HG03571 (cell line): ENCODE measurements at regions not wholly inside any gene's neighbourhood (a gene's known extent, or its start where the extent isn't known, plus 50 kb on each side); places are given as distances from the start of the nearest gene placed in this dataset.
A peak's percentile ranks its signal among the peaks of the same experiment; 100 is the strongest.

Source experiments
- ATAC-seq: cut with Tn5 transposase; IDR thresholded peaks from one replicate; pipeline ENCODE4 v1.9.1; 2021; ENCODE audit not compliant: unreplicated experiment

DNA sequence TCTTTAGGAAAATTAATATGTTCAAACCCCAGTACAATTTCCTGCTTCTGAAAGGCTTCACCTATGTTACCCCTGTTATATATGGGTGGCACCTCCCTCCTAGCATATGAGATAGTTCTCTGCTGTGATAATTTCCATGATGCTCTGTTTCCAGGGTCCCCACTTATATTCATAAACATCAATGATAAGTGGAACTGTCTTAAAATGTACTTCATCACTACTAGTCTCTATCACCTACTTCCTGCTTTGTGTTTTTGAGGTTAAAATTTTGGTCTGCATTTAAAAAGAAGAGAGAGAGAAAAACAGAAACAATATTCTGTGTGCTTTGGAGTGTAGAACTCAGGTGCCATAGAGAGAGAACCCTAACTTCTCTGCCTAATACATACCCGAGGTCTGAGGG lies 234.7 kb downstream of the HTR1A start:
- ATAC-seq, result no peak

DNA sequence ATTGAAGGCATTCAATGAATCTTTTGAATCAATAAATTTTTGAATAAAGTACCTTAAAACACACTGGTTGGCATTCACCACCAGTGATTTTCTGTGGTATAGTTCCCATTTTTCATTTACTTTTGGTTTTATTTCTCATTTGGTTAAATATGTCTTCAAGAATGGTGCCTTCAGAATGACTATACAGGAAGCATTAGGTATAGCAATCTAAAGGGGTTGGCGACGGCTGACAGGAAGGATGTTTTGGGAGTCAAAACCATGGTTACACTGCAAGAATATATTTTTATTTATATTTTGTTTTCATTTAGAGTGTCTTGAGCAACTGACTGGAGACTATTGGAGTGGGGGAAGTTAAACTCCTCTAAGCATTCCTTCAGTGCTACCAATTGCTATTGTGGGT lies 235.7 kb downstream of the HTR1A start:
- peak; percentile 83 for ATAC-seq

DNA sequence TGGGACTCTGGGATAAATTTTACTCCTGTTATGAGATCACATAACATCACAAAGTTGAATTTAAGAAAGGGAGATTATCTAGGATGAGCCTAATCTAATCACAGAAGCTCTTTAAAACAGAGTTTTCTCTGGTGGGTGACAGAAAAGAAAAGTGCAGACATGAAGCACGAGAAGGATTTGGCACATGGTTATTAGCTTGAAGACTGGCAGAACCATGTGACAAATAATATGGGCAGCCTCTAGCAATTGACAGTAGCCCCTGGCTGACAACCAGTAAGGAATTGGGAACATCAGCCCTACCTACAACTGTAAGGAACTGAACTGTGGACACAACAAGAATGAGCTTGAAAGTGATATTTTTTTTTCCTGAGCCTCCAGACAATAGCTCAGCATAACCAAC lies 243.1 kb downstream of the HTR1A start:
- ATAC-seq, result no peak

DNA sequence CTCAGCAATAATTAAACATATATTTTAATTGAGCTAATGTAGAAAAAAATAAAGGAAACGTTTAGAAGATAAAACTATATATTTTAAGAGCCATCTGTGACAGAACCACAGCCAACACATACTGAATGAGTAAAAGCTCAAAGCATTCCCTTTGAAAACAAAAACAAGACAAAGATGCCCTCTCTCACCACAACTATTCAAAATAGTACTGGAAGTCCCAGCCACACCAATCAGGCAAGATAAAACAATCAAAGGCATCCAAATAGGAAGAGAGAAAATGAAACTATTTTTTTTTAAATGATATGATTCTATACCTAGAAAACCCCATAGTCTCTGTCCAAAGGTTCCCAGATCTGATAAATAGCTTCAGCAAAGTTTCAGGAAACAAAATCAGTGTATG lies 262.0 kb downstream of the HTR1A start:
- no peak for ATAC-seq

DNA sequence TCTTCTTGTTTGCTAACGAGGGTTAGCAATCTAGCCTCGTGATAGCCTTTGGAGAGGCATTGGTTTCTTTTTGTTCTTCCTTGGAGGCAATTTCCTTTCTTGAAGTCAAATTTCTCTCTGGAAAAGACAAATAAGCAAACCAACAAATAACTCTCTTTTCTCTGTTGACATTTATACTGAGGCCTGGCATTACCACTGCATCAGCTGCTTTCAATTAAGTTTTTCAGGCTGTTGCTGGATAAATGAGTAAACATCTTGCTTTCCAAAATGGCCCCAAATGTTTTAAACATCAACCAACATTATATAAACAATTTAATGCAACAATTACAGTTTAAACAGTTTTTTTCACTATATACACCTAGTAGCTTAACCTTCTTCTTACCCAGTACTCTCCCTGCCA lies 264.4 kb downstream of the HTR1A start:
- no peak for ATAC-seq

DNA sequence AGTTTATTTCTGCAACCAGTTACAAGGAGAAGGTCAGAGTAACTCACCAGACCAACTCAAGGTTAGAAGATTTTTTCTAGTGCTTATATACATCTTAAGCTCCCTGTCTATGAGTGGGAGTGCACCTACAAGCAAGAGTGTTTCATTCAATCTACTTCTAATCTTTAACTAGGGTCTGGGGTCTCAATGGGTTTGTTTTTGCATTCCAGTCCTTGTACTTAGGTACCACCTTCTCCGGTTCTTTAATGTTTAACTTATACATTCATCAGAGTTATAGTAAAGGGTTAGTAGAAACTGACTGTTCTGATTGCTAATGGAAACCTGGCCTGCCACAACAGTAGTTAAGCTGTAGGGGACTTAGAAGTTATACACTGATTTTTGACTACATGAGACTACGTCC lies 271.7 kb downstream of the HTR1A start:
- ATAC-seq, result no peak

DNA sequence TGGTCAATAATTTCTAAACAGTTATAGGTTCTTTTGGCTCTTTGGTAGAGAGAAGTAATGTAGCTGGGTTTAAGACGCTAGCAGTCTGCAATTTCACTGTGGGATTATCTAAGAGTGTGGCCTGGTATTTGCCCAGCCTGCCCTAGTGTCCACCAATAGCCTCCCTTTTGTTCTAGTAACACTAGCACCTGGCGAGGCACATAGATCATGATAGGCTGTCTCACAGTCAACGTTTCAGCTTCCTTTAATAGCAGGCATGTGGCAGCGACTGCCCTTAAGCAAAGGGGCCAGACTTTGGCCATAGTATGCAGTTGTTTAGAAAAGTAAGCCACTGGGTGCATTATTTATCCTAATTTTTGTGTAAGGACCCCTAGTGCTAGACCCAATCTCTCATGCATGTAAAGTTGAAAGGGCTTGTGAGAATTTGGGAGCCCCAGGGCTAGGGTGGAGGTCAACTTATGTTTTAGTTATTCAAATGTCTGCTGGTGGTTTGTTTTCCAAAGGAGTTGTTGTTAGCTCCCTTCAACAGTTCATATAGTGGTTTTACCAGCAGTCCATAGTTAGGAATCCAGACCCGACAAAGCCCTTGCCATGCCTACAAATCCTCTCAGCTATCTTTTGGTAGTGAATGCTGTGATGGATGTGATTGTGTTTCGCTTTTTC lies 274.3 kb downstream of the HTR1A start:
- ATAC-seq, result no peak

DNA sequence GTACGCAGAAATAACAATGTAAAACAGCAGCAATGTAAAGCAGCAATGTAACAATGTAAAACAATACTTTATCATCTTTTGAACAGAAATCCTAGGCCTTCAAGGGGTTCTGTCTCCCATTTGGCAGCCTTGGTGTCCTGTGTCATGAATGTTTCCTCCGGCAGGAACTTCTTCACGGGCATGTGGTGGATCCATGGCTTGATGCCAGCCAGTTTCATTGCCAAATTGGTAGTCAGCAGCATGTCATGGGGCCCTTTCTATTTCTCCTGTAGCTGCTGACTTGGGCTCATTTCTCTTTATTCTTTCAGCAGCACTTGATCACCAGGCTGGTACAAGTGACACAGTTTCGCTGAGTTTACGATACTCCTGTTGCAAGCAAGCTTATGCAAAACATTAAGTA lies 275.3 kb downstream of the HTR1A start:
- no peak for ATAC-seq

DNA sequence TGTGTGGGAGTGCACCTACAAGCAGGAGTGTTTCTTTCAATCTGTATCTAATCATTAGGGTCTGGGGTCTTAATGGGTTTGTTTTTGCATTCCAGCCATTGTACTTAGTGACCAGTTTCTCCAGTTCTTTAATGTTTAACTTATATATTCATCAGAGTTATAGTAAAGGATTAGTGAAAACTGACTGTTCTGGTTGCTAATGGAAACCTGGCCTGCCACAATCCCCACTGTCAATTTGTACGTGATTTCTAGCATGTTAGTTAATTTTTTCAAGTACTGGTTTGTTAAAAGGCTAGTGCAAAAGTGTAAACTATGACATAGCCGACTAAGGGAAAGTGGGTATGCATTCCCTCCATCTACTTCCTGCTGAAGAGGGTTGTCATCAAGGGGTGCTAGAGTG lies 276.1 kb downstream of the HTR1A start:
- no peak for ATAC-seq

DNA sequence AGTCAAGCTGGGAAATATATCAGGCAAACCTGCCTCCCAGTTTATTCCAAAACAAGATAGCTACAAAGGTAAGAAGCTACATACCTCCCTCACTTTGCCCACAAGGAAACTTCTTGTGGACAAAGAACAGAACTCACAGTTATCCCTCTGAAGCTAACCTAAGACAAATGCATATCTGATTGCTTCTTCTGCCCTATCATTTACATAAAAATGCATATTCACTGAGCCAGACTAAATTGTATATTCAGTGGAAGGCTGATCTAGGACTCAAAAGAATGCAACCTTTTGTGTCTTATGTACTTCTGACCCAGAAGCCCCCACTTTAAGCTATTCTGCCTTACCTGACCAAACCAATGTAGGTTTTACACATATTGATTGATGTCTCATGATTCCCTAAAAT lies 276.8 kb downstream of the HTR1A start:
- ATAC-seq, result no peak

DNA sequence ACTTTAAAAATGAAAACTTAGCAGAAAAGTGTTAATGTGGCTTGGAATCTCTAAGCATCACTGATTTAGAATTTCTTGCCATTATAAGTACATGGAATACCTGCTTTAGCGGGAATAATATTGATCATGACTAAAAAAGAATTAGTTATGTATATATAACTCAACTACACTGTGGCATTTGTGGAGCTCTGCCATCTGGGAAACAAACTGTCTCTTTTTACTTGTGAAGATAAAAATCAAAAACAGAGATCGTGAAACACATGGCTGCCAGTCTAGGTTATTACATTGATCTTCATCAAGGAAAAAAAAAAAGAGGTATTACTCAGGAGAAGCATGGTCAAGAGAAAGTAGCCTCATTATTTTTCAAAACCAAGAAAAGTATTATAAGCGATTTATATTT lies 287.4 kb downstream of the HTR1A start:
- ATAC-seq, result no peak

DNA sequence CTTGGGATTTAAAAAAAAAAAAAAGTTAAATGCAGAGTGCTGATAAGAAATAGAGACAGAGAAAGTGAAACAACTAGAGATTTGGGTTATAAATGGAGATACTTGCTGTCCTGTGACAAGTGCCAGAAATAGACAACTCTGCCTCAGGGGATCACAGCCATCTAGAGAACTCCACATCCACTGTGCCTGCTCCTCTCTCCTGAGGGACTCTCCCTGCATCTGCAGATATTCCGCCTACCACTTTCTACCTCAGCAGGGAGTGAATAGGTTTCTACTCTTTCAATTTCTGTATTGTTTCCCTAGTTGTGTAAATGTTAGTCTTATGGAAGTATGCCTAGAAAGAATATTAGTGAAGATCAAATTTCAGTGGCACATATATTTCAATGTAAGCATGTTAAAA lies 307.2 kb downstream of the HTR1A start:
- no peak for ATAC-seq

DNA sequence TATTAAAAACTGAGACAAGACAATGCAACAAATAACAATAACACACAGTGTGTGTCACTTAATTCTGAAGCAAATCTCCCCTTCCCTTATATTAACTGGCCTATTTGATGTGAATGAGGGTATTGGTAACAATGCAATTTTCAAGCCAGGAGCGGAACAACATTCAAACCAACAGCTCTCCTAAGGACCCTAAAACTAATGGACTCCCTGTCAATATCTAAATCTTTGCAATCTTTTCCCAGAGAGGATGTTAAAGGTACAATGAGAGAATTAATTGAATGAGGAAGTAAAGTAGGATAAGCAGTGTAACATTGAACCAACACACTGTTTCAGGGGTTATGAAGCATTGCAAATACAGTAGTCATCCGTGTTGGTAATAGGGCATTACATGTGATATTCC lies 311.7 kb downstream of the HTR1A start:
- no peak for ATAC-seq

DNA sequence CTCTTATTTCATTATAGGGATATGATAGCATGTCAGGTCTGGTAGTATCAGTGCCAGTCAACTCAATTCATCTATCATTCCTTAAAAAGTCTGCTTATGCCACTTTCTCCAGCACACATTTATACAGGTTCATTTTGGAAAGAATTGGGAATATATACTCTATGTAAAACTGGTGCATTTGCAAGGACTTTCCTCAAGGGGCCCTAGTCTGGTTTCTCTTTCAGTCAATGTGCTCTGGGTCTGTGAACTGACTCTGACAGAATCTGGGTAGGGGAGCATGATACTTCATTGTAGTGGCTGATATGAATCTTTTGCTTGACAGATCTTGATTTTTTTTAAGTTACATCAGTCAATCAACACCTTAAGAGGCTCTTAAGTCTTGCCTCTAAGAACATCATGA lies 313.9 kb downstream of the HTR1A start:
- ATAC-seq, result no peak

DNA sequence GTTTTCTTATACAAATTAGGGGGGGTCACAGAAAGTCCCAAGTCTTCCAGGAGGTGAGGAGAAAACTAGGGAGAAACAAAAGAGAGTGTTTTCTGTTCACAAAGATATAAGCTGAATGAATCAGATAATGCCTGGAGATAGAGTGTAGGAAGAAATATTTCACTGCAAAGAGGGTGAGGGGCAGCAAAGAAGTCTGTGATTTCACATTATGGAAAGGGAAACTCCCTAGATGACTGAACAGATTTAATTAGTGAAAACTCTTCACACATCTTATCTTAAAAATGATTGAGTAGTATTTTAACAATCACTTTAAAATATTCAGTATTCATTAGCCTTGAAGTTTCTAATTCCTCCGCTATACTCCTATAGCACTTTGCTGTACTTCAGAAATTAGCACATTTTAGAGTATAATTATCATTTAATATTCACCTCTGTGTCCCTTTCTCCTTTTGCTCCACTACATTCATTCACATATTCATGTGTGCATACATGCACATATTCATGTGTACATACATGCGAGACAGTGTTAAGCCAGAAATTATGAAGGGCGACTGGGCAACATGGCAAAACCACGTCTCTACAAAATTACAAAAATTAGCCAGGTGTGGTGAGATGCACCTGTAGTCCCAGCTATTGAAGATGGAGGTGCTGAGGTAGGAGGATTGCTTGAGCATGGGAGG lies 332.2 kb downstream of the HTR1A start:
- ATAC-seq, result no peak

DNA sequence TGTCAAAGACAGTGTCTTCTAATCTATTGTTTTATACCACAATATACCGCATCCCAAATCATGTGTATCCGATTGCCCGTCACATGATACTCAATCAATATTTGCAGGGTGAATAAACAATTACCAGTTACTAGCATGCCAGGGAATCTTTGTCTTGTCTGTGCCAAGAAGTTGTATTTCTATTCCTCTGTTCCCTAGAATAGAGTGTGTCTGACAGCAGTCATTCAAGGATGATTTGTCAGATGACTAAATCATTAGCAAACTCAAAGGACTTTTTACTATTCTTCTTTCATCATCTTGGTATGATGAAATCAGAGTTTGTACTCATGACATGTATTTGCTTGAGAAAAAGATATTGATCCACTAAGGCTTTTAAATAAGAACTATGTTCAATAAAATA lies 348.8 kb downstream of the HTR1A start:
- ATAC-seq, result no peak

DNA sequence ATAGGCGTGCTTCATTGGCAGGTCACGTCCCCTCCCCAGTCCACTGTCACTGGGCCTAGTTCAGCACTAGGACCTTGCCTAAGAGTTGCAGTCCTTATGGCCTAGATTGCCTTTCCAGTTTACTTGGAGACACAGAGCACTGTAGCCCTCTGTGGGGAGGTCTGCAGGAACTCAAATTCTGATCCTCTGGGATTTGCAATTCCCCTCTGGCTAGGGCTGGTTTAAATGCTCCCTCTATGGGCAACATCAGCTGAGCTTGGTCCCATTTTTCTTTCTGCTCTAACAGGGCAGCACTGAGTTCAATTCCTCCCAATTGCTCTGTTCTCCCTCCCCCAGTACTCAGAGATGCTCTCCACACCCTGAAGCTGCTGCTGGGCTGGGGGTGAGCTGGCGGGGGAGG lies 358.2 kb downstream of the HTR1A start:
- ATAC-seq, result no peak

DNA sequence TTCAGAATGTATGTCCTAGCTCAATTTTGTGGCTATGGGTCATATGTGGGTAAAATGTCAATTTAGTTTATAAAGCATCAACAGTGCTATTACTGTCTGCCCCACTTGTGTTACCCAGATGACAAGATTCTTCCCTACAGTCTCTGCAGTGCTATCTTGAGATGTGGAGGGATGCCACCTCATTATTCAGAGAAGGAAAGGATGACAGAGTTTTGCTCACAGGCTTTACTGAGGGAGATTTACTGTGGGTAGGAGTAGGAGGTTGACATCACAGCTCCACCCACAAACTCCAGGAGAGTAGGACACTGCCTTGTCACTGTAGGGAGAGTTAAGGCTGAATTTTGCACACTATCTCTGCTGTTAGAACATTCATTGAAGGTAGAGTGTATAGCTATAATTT lies 359.3 kb downstream of the HTR1A start:
- no peak for ATAC-seq

DNA sequence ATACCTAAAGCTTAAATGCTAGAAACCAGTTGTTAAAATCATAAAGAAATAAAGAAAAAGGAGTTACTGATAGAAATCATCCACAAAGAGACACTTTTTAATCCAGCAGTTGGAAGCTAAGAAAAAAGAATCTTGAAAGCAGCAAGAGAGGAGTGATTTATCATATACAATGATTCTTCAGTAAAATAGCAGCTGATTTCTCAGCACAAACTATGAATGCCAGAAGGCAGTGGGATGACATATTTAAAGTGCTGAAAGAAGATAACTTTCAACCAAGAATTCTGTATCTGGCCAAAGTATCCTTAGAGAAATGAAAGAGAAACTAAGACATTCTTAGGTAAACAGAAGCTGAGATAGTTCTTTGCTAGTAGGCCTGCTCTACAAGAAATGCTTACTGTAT lies 366.0 kb downstream of the HTR1A start:
- no peak for ATAC-seq

DNA sequence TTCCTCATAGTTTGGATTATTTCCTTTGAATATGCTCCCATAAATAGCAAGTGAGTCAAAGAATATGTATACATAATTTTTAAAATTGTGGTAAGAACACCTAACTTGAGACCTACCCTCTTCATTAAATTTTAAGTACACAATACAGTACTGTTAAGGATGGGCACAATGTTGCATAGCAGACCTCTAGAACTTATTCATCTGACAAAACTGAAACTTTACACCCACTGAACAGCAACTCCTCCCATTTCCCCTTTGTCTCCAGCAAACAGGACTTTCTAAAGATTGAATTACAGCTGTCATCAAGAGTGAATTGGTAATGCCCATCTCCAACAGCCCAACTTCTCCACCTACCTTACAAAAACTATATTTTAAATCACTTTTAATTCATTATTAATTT lies 388.9 kb downstream of the HTR1A start:
- ATAC-seq, result no peak

DNA sequence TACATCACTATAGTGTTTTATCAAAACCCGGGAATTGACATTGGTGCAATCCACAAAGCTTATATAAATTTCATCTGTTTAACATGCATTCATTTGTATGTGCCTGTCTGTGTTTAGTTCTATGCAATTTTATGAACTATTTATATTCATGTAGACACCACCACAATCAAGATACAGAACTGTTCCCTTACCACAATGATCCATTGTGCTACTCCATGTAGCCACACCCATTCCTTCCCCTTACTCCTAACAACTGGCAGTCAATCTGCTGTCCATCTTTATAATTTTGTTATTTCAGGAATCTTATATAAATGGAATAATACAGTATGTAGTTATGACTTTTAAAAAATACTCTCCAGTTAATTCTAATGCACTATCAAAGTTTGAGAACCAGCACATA lies 389.5 kb downstream of the HTR1A start:
- ATAC-seq, result no peak

DNA sequence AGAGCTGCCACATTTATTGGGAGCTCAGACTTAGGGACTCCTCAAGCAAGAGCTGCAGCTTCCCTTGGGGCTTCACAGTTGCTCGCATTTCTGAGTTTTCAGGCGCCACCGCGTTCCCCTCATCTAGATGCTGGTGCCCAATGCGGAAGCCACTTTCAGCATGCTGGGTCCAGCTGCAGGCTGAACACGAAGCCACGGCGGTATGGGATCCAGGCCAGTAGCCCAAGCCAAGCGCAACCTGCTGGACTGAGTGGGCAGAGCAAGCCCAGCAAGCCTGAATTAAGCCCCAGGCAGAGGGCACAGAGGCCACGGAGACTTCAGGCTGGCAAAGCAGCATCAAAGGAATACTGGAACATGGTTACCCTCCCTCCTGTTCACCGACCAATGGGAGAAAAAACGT lies 391.5 kb downstream of the HTR1A start:
- no peak for ATAC-seq

DNA sequence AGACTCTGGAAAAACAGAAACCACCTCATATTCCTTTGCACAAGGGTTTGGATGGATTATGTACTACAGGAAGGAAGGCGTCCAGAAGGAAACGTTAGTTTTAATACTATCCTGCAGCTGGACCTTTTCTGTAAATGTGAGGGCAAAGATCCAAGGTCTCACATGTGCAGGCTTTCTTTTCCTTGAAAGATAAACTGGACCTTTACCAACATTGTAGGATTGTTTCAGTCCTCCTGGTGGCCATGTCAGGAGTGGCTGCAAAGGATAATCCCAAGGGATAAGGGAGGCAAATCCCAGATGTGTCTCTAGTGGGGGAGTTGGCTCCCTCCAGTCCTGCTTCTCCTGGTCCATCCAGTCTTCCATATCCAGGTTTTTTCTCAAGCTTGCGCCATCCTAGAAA lies 397.5 kb downstream of the HTR1A start:
- ATAC-seq, result no peak
